HG03342 (cell line): ENCODE measurements at regions not wholly inside any gene's neighbourhood (a gene's known extent, or its start where the extent isn't known, plus 50 kb on each side); places are given as distances from the start of the nearest gene placed in this dataset.

Experiments used
- ATAC-seq: cut with Tn5 transposase; IDR thresholded peaks from one replicate; pipeline ENCODE4 v1.9.1; 2021; ENCODE audit warnings: mild to moderate bottlenecking, moderate library complexity; ENCODE audit not compliant: unreplicated experiment

GRCh38 chr4:122555216-122555615 lies 65.7 kb downstream of the IL21 start:
- ATAC-seq = no peak

GRCh38 chr4:122553432-122553831 lies 67.4 kb downstream of the IL21 start:
- ATAC-seq = no peak

- no peak for ATAC-seq
Observed at GRCh38 chr4:122552898-122553297, 68.0 kb downstream of the IL21 start.

GRCh38 chr4:122548886-122549630 lies 71.8 kb downstream of the IL21 start:
- no peak for ATAC-seq

- no peak for ATAC-seq
Observed at GRCh38 chr4:122548452-122548851, 72.4 kb downstream of the IL21 start.

- ATAC-seq = peak; percentile 90
Observed at GRCh38 chr4:122542411-122543236, 78.2 kb downstream of the IL21 start.

GRCh38 chr4:122541996-122542395 lies 78.9 kb downstream of the IL21 start:
- ATAC-seq = no peak

- no peak for ATAC-seq
Observed at GRCh38 chr4:122540838-122541237, 80.0 kb downstream of the IL21 start.

- no peak for ATAC-seq
Observed at GRCh38 chr4:122539861-122540465, 80.9 kb downstream of the IL21 start.

- ATAC-seq = no peak
Observed at GRCh38 chr4:122537388-122538135, 81.0 kb upstream of the IL2 start.

- ATAC-seq = no peak
Observed at GRCh38 chr4:122536001-122536400, 79.5 kb upstream of the IL2 start.

GRCh38 chr4:122534776-122535175 lies 78.3 kb upstream of the IL2 start:
- no peak for ATAC-seq

GRCh38 chr4:122533841-122534240 lies 77.3 kb upstream of the IL2 start:
- no peak for ATAC-seq

GRCh38 chr4:122532766-122533165 lies 76.2 kb upstream of the IL2 start:
- ATAC-seq = no peak

- no peak for ATAC-seq
Observed at GRCh38 chr4:122531514-122531913, 75.0 kb upstream of the IL2 start.

- no peak for ATAC-seq
Observed at GRCh38 chr4:122531038-122531437, 74.5 kb upstream of the IL2 start.

- no peak for ATAC-seq
Observed at GRCh38 chr4:122528879-122529278, 72.4 kb upstream of the IL2 start.

- no peak for ATAC-seq
Observed at GRCh38 chr4:122525865-122526264, 69.3 kb upstream of the IL2 start.

- ATAC-seq = no peak
Observed at GRCh38 chr4:122524176-122524575, 67.7 kb upstream of the IL2 start.

- ATAC-seq = no peak
Observed at GRCh38 chr4:122522944-122523343, 66.4 kb upstream of the IL2 start.

- no peak for ATAC-seq
Observed at GRCh38 chr4:122517345-122517744, 60.8 kb upstream of the IL2 start.
